ENCODE measurements at regions not wholly inside any gene's neighbourhood (a gene's known extent, or its start where the extent isn't known, plus 50 kb on each side); places are given as distances from the start of the nearest gene placed in this dataset.

- DNase-seq (ENCODE audit: low read depth, low spot score), result no peak
Measured at GRCh38 chr19:31500946-31501345, 151.7 kb upstream of the TSHZ3 start.

- DNase-seq (ENCODE audit: low read depth, low spot score), result no peak
Measured at GRCh38 chr19:31501427-31502195, 152.4 kb upstream of the TSHZ3 start.

GRCh38 chr19:31502536-31503170 is 153.4 kb upstream of the TSHZ3 start:
- no peak for DNase-seq (ENCODE audit: low read depth, low spot score)

- DNase-seq (ENCODE audit: low read depth, low spot score), result no peak
Measured at GRCh38 chr19:31503211-31503610, 154.0 kb upstream of the TSHZ3 start.

- no peak for DNase-seq (ENCODE audit: low read depth, low spot score)
Measured at GRCh38 chr19:31504221-31504620, 155.0 kb upstream of the TSHZ3 start.

- DNase-seq (ENCODE audit: low read depth, low spot score), result no peak
Measured at GRCh38 chr19:31505596-31505910, 156.3 kb upstream of the TSHZ3 start.

GRCh38 chr19:31506102-31506501 is 156.9 kb upstream of the TSHZ3 start:
- no peak for DNase-seq (ENCODE audit: low read depth, low spot score)

- DNase-seq (ENCODE audit: low read depth, low spot score), result no peak
Measured at GRCh38 chr19:31510635-31511034, 161.4 kb upstream of the TSHZ3 start.

GRCh38 chr19:31511098-31511497 is 161.9 kb upstream of the TSHZ3 start:
- DNase-seq (ENCODE audit: low read depth, low spot score), result no peak

- DNase-seq (ENCODE audit: low read depth, low spot score), result no peak
Measured at GRCh38 chr19:31511696-31512095, 162.5 kb upstream of the TSHZ3 start.

- DNase-seq (ENCODE audit: low read depth, low spot score), result no peak
Measured at GRCh38 chr19:31512181-31512970, 163.1 kb upstream of the TSHZ3 start.

- DNase-seq (ENCODE audit: low read depth, low spot score), result no peak
Measured at GRCh38 chr19:31513841-31514240, 164.6 kb upstream of the TSHZ3 start.

GRCh38 chr19:31515931-31516330 is 166.7 kb upstream of the TSHZ3 start:
- no peak for DNase-seq (ENCODE audit: low read depth, low spot score)

- DNase-seq (ENCODE audit: low read depth, low spot score), result no peak
Measured at GRCh38 chr19:31516756-31517155, 167.5 kb upstream of the TSHZ3 start.

- no peak for DNase-seq (ENCODE audit: low read depth, low spot score)
Measured at GRCh38 chr19:31517224-31518180, 168.3 kb upstream of the TSHZ3 start.

GRCh38 chr19:31518216-31519020 is 169.2 kb upstream of the TSHZ3 start:
- DNase-seq (ENCODE audit: low read depth, low spot score), result no peak

- DNase-seq (ENCODE audit: low read depth, low spot score), result no peak
Measured at GRCh38 chr19:31519256-31519655, 170.0 kb upstream of the TSHZ3 start.

- DNase-seq (ENCODE audit: low read depth, low spot score), result no peak
Measured at GRCh38 chr19:31519908-31520307, 170.7 kb upstream of the TSHZ3 start.

- DNase-seq (ENCODE audit: low read depth, low spot score), result no peak
Measured at GRCh38 chr19:31520633-31521032, 171.4 kb upstream of the TSHZ3 start.

GRCh38 chr19:31525610-31526147 is 176.4 kb upstream of the TSHZ3 start:
- no peak for DNase-seq (ENCODE audit: low read depth, low spot score)

Data from astrocyte of the hippocampus (primary cell).